Cardiac fibroblast (primary cell): ENCODE measurements at regions not wholly inside any gene's neighbourhood (a gene's known extent, or its start where the extent isn't known, plus 50 kb on each side); places are given as distances from the start of the nearest gene placed in this dataset.

Source experiments
- DNase-seq, 2 donors: peaks; one replicate each; pipeline versions ENCODE4 v3.0.0 to v3.0.0-alpha.2; 2010; ENCODE audit warnings: low read depth in 2 of 2
- H3K4me3 ChIP-seq, 2 donors: replicated peaks in 1 of 2; 1 replicate in 1 of 2; 2 replicates in 1 of 2; pipeline ENCODE4 v1.5.1; 2011; ENCODE audit warnings: low read depth in 2 of 2, low read length in 2 of 2, mild to moderate bottlenecking in 2 of 2, moderate library complexity in 1 of 2
- TF ChIP-seq, protein P1 (sequence below): IDR thresholded peaks from one replicate; pipeline ENCODE4 v1.5.1; 2011; ENCODE audit warnings: low read depth, mild to moderate bottlenecking, low read length, inconsistent platforms

- DNase-seq = no peak
- H3K4me3 ChIP-seq = no peak overlapping the region
- TF ChIP-seq, protein P1, sequence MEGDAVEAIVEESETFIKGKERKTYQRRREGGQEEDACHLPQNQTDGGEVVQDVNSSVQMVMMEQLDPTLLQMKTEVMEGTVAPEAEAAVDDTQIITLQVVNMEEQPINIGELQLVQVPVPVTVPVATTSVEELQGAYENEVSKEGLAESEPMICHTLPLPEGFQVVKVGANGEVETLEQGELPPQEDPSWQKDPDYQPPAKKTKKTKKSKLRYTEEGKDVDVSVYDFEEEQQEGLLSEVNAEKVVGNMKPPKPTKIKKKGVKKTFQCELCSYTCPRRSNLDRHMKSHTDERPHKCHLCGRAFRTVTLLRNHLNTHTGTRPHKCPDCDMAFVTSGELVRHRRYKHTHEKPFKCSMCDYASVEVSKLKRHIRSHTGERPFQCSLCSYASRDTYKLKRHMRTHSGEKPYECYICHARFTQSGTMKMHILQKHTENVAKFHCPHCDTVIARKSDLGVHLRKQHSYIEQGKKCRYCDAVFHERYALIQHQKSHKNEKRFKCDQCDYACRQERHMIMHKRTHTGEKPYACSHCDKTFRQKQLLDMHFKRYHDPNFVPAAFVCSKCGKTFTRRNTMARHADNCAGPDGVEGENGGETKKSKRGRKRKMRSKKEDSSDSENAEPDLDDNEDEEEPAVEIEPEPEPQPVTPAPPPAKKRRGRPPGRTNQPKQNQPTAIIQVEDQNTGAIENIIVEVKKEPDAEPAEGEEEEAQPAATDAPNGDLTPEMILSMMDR = no peak
These were observed 92.0 kb upstream of the SPATA13 start for GRCh38 chr13:24068472-24068871.

GRCh38 chr13:24071016-24071415 is 89.5 kb upstream of the SPATA13 start:
- DNase-seq = peak in 1 of 2 donors; percentile 16
- TF ChIP-seq, protein P1 = no peak

DNA sequence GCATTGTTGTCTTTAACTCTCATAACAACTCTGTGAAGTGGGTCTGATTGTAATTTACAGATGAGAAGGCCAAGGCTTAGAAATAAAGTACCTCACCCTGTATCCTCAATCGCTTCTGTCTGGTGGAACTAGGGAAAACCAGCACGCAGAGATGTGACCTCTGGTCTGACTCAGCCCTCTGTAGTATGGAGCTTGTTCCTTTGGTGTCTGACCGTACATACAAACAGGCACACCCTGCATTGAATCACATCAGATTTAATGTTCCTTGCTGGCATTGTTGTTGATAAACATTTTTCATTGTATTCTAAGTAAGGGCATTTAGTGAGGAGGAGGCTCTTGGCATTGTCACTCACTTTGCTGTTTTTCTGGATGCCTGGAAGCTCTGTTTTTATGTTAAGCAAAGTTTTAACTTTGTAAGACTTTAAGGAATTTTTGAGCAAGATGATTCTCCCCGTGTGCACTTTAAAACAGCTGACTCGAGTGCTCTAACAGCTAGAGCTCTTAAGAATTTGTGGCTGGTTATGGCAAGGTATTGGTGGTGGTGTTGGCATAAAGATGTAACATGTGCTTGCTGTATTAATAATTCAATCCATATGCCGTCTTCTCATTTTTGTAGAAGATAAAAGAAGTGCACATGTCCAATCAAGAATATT is 89.0 kb upstream of the SPATA13 start:
- TF ChIP-seq, protein P1 = no peak
- DNase-seq = peak; percentile 63 to 76
- H3K4me3 ChIP-seq = no peak overlapping the region

More at GRCh38 chr13:24071016-24071415, 89.5 kb upstream of the SPATA13 start:
- H3K4me3 ChIP-seq = no peak overlapping the region

DNA sequence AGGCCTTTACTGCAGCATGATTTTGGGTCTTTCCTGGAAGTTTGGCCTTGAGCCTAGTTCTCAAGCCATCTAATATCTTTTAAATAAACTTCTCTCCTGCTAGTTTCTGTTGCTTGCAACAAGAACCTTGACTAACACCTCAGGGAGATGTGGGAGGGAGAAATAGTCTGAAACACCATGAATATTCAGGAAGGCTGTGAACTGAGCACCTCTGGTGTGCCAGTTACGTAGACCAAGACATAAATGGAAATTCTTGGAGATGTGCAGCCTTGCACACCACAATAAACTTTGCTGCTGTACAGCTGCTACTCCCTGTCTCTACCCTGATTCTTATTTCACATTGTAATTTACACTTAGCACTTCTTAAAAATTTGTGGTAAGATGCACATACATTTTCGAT is 86.9 kb upstream of the SPATA13 start:
- TF ChIP-seq, protein P1 = no peak
- no peak for DNase-seq
- H3K4me3 ChIP-seq = no peak overlapping the region

- H3K4me3 ChIP-seq = no peak overlapping the region
- no peak for DNase-seq
- TF ChIP-seq, protein P1 = no peak
These were observed 85.8 kb upstream of the SPATA13 start for GRCh38 chr13:24074678-24075077.

GRCh38 chr13:24075137-24075975 is 85.2 kb upstream of the SPATA13 start:
- DNase-seq = no peak
- TF ChIP-seq, protein P1 = no peak
- H3K4me3 ChIP-seq = no peak overlapping the region
